Cardiac muscle cell (in vitro differentiated cells and primary cell): ENCODE measurements at regions not wholly inside any gene's neighbourhood (a gene's known extent, or its start where the extent isn't known, plus 50 kb on each side); places are given as distances from the start of the nearest gene placed in this dataset.
"Not testable (repeated sequence)": the region's sequence is repeated elsewhere in the genome, so short reads cannot be mapped to it uniquely, and the experiment has no call there.

ENCODE experiments used
- DNase-seq, 2 donors: peaks; one replicate each; pipeline versions ENCODE4 v3.0.0 to v3.0.0-alpha.2; 2010 to 2017; ENCODE audit warnings: low read depth in 1 of 2, low spot score in 1 of 2
- H3K27ac ChIP-seq: fragments of 200-600 bp; sonication (generic); 2 replicates; pipeline ENCODE4 v1.5.1; 2016
- H3K27me3 ChIP-seq: fragments of 200-600 bp; sonication (generic); 2 replicates; pipeline ENCODE4 v1.6.0; 2016; ENCODE audit warnings: control low read depth
- H3K36me3 ChIP-seq: fragments of 200-600 bp; sonication (generic); 2 replicates; pipeline ENCODE4 v1.5.1; 2016; ENCODE audit warnings: control low read depth
- H3K4me1 ChIP-seq: fragments of 200-600 bp; sonication (generic); 2 replicates; pipeline ENCODE4 v1.8.1; 2017; ENCODE audit warnings: low read depth, mild to moderate bottlenecking, mixed run types
- H3K4me3 ChIP-seq: fragments of 200-600 bp; sonication (generic); 2 replicates; pipeline ENCODE4 v1.5.1; 2016; ENCODE audit warnings: mild to moderate bottlenecking
- H3K9me3 ChIP-seq: fragments of 200-600 bp; sonication (generic); 2 replicates; pipeline ENCODE4 v1.5.1; 2017; ENCODE audit warnings: low read depth, mild to moderate bottlenecking, control low read depth
- TF ChIP-seq, protein P1 (sequence below): IDR thresholded peaks from 2 replicates; pipeline ENCODE4 v1.5.1; 2012; ENCODE audit warnings: low read depth, mild to moderate bottlenecking, low read length

DNA sequence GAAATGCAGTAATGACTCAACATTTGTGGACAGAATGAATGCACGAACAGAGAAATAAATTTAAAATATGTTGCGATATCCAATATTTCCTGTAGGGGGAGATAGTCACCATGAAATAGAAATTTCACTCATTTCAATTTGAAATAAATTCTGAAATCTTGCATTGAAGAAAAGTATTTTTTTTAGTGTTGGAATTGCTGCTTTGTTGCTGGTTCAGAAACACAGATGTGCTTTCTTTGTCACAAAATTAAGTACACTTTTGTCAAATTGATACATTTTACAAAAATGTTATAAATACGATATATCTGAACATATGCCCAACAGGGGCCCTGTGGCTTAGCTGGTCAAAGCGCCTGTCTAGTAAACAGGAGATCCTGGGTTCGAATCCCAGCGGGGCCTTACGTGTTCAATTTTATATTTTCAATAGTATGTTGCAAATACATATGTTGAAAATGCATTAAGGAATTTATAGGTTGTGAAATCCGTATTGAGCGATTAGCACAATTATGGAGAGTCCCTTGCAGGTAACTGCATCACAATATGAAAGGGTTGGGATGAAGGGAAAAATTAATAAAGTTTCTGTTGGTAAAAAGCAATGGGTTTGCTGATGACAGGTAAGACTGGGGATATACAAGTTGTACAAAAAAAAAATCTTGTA, 85.4 kb upstream of the PRSS16 start:
- H3K27ac ChIP-seq: no peak overlapping the region
- H3K4me3 ChIP-seq: no peak overlapping the region
- H3K9me3 ChIP-seq: no peaks in the 10 kb centered on the region
- H3K36me3 ChIP-seq: no peaks in the 10 kb centered on the region
- no peaks in the 10 kb centered on the region for H3K4me1 ChIP-seq
- DNase-seq: peak; percentile 46 to 58
- TF ChIP-seq, protein P1, sequence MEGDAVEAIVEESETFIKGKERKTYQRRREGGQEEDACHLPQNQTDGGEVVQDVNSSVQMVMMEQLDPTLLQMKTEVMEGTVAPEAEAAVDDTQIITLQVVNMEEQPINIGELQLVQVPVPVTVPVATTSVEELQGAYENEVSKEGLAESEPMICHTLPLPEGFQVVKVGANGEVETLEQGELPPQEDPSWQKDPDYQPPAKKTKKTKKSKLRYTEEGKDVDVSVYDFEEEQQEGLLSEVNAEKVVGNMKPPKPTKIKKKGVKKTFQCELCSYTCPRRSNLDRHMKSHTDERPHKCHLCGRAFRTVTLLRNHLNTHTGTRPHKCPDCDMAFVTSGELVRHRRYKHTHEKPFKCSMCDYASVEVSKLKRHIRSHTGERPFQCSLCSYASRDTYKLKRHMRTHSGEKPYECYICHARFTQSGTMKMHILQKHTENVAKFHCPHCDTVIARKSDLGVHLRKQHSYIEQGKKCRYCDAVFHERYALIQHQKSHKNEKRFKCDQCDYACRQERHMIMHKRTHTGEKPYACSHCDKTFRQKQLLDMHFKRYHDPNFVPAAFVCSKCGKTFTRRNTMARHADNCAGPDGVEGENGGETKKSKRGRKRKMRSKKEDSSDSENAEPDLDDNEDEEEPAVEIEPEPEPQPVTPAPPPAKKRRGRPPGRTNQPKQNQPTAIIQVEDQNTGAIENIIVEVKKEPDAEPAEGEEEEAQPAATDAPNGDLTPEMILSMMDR: peak; percentile 58
- H3K27me3 ChIP-seq: no peaks in the 10 kb centered on the region

DNA sequence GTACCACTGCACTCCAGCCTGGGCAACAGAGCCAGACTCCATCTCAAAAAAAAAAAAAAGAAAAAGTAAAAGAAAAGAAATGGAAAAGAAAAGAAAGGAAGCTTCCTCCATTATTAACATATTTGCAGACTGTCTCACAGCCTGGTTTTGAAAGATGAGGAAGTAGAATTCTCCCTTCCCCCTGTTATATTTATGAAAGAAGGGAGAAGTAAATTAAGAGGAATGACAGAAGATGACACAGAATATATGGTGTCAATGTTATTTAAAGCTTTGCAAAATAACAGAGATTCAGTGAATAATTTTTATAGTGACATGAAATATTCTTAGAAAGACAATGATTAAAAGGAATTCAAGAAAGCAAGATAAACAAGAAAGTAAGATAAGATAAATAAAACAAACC, 83.7 kb upstream of the PRSS16 start:
- TF ChIP-seq, protein P1: no peak
- Histone ChIP-seq H3K36me3 (no peaks in the 10 kb centered on the region), H3K4me3 (no peak overlapping the region), H3K27ac (no peak overlapping the region), H3K4me1 (no peaks in the 10 kb centered on the region), H3K27me3 (no peaks in the 10 kb centered on the region), H3K9me3 (no peaks in the 10 kb centered on the region)
- no peak for DNase-seq

DNA sequence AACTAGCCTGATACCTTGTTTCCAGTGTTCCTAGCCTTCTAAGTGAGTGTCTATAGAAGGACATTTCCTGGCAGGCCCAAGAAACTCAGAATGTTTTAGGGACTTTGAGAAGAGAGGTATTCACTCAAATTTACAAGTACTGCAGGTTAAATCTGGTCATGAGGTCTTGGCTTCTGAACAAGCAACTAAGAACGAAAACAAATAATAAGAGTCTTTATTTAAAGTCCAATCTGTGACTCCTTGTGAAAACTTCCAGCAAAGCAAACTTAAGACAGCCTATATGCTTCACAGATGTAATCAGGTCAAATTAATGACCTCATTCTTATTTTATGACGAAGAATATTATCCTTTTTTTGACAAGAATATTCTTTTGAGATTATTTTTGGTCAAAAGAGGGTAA, 79.4 kb upstream of the PRSS16 start:
- no peaks in the 10 kb centered on the region for H3K9me3 ChIP-seq
- H3K27me3 ChIP-seq: no peaks in the 10 kb centered on the region
- DNase-seq: no peak
- TF ChIP-seq, protein P1: no peak
- no peak overlapping the region for H3K4me3 ChIP-seq
- no peaks in the 10 kb centered on the region for H3K4me1 ChIP-seq
- H3K27ac ChIP-seq: no peak overlapping the region
- no peaks in the 10 kb centered on the region for H3K36me3 ChIP-seq

DNA sequence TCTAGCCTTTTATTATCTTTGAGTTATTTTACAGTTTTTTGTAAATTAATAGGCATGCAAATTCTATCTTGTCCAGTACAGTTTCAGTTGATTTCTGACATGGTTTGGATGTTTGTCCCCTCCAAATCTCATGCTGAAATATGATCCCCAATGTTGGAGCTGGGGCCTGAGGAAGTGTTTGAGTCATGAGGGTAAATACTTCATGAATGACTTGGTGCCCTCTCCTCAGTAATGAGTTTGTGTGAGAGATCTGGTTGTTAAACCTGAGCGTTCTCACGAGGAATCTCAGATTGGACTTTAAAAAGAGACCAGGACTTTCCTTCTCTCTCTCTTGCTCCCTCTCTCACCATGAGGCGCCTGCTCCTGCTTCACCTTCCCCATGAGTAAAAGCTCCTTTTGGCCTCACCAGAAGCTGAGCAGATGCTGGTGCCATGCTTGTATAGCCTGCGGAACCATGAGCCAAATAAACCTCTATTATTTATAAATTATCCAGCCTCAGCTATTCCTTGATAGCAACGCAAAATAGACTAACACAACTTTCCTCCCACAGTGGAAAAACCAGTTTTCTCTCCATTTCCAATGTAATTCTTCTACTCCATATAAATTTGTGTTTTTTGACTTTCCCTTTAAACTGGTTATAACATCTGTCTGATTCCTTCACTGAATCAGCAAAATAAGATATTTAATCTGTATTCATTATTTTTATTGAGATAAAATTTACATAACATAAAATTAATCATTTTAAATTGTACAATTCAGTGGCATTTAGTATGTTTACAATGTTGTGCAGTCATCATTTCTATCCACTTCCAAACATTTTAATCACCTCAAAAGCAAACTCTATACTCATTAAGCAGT, 78.7 kb upstream of the PRSS16 start:
- TF ChIP-seq, protein P1: no peak
- H3K27ac ChIP-seq: no peak overlapping the region
- H3K9me3 ChIP-seq: no peaks in the 10 kb centered on the region
- no peaks in the 10 kb centered on the region for H3K27me3 ChIP-seq
- no peaks in the 10 kb centered on the region for H3K4me1 ChIP-seq
- no peaks in the 10 kb centered on the region for H3K36me3 ChIP-seq
- DNase-seq: peak in 1 of 2 donors; percentile 37
- no peak overlapping the region for H3K4me3 ChIP-seq

DNA sequence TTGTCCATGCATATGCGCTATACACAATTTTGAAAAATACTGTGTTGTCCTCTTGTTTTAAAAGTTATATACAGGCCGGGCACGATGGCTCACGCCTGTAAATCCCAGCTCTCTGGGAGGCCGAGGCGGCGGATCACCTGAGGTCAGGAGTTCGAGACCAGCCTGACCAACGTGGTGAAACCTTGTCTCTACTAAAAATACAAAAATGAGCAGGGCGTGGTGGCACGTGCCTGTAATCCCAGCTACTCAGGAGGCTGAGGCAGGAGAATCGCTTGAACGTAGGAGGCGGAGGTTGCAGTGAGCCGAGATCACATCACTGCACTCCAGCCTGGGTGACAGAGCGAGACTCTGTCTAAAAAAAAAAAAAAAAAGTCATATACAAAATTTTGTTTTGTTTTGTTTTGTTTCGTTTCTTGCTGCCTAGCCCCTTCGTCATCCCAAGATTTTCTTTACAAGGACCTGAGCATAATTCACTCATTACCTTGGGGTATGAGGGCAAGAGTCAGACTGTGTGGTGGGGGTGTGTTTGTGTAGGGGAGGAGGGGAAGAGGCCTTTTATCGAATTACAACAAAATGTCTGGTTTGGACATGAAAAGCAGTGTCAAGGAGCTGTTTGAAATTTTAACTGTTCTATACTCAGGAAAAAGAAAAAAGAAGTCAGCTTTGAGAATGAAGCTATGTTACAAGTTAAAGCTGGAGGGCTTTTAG, 74.8 kb upstream of the PRSS16 start:
- not testable (repeated sequence) for DNase-seq, H3K27me3 ChIP-seq, H3K9me3 ChIP-seq, H3K4me3 ChIP-seq, H3K27ac ChIP-seq, H3K4me1 ChIP-seq, H3K36me3 ChIP-seq

DNA sequence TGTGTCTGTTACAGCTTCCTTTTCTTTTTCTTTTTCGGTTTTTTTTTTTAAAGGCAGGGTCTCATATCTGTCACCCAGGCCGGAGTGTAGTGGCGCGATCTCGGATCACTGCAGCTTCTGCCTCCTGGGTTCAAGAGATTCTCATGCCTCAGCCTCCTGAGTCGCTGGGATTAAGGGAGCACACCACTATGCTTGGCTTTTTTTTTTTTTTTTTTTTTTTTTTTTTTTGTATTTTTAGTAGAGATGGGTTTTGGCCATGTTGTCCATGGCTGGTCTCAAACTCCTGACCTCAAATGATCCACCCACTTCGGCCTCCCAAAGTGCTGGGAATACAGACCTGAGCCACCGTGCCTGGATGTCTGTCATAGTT, 74.3 kb upstream of the PRSS16 start:
- DNase-seq, H3K36me3 ChIP-seq, H3K27me3 ChIP-seq, H3K27ac ChIP-seq, H3K4me1 ChIP-seq, H3K4me3 ChIP-seq, H3K9me3 ChIP-seq: not testable (repeated sequence)
